ENCODE measurements at regions not wholly inside any gene's neighbourhood (a gene's known extent, or its start where the extent isn't known, plus 50 kb on each side); places are given as distances from the start of the nearest gene placed in this dataset.
"Not testable (repeated sequence)": the region's sequence is repeated elsewhere in the genome, so short reads cannot be mapped to it uniquely, and the experiment has no call there.

- Mint-ChIP-seq H3K4me1 (no peaks in the 10 kb centered on the region), H3K27ac (no peak overlapping the region), H3K27me3 (no peaks in the 10 kb centered on the region), H3K4me3 (no peak overlapping the region), H3K9me3 (ENCODE audit: insufficient read depth) (no peaks in the 10 kb centered on the region)
- H3K4me2 ChIP-seq (replicated peaks; ENCODE audit: low read depth, low read length, poor library complexity, severe bottlenecking): no peak overlapping the region
- H3K9me3 ChIP-seq (ENCODE audit: control extremely low read depth in 1 of 3, control insufficient read depth in 2 of 3, insufficient read depth in 1 of 3, low read length in 2 of 3): no peaks in the 10 kb centered on the region
- no peak overlapping the region for H3K9ac ChIP-seq (ENCODE audit: low read length)
- POLR2A ChIA-PET: no interaction called here
- ATAC-seq (ENCODE audit: low read depth): no peak
- no peak overlapping the region for H3K27ac ChIP-seq (ENCODE audit: low read length in 2 of 2)
- no peaks in the 10 kb centered on the region for H4K20me1 ChIP-seq (ENCODE audit: control insufficient read depth, insufficient read depth, low read length, poor library complexity, severe bottlenecking)
- no peaks in the 10 kb centered on the region for H3K27me3 ChIP-seq (replicated peaks in 1 of 4; ENCODE audit: control extremely low read depth in 1 of 4, control insufficient read depth in 3 of 4, insufficient read depth in 4 of 4, low read length in 3 of 4)
- intact Hi-C loops (cut with micrococcal nuclease): no loop called here
- no peak for DNase-seq
- H3K4me3 ChIP-seq (ENCODE audit: control extremely low read depth in 1 of 5, extremely low read depth in 1 of 5, insufficient read depth in 1 of 5, low read depth in 2 of 5, low read length in 4 of 5): no peak overlapping the region
- TF ChIP-seq EZH2 (IDR thresholded peaks at IDR 0.05; ENCODE audit: borderline replicate concordance, insufficient read depth, low read depth, low read length, poor library complexity, severe bottlenecking): no peak
- CTCF ChIA-PET: no interaction called here
- H3K36me3 ChIP-seq (replicated peaks in 1 of 2; ENCODE audit: control extremely low read depth in 1 of 2, control insufficient read depth in 1 of 2, extremely low read depth in 1 of 2, insufficient read depth in 2 of 2, low read length in 1 of 2): no peaks in the 10 kb centered on the region
- no peaks in the 10 kb centered on the region for H3K4me1 ChIP-seq (ENCODE audit: control insufficient read depth in 2 of 2, insufficient read depth in 2 of 2, low read length in 2 of 2)
- H3K79me2 ChIP-seq (ENCODE audit: control insufficient read depth, insufficient read depth, low read length): no peaks in the 10 kb centered on the region
- no peak overlapping the region for H2AFZ ChIP-seq (ENCODE audit: insufficient read depth, low read depth, low read length, poor library complexity, severe bottlenecking)
- WGBS (ENCODE audit: insufficient coverage): no CpG with 5 or more reads among the region's 15 CpGs
Observed at GRCh38 chr13:50171590-50172282, 156.5 kb downstream of the KCNRG start.

GRCh38 chr13:50173045-50173444 is 157.8 kb downstream of the KCNRG start:
- H3K36me3 ChIP-seq (replicated peaks in 1 of 2; ENCODE audit: control extremely low read depth in 1 of 2, control insufficient read depth in 1 of 2, extremely low read depth in 1 of 2, insufficient read depth in 2 of 2, low read length in 1 of 2); H3K4me1 Mint-ChIP-seq; H3K27ac Mint-ChIP-seq; H3K79me2 ChIP-seq (ENCODE audit: control insufficient read depth, insufficient read depth, low read length); H3K9me3 ChIP-seq (ENCODE audit: control extremely low read depth in 1 of 3, control insufficient read depth in 2 of 3, insufficient read depth in 1 of 3, low read length in 2 of 3); H3K4me3 ChIP-seq (ENCODE audit: control extremely low read depth in 1 of 5, extremely low read depth in 1 of 5, insufficient read depth in 1 of 5, low read depth in 2 of 5, low read length in 4 of 5); H3K27me3 ChIP-seq (replicated peaks in 1 of 4; ENCODE audit: control extremely low read depth in 1 of 4, control insufficient read depth in 3 of 4, insufficient read depth in 4 of 4, low read length in 3 of 4); H3K27ac ChIP-seq (ENCODE audit: low read length in 2 of 2); H3K4me3 Mint-ChIP-seq; H3K9me3 Mint-ChIP-seq (ENCODE audit: insufficient read depth); DNase-seq; CTCF ChIA-PET; H3K4me1 ChIP-seq (ENCODE audit: control insufficient read depth in 2 of 2, insufficient read depth in 2 of 2, low read length in 2 of 2); H3K27me3 Mint-ChIP-seq; intact Hi-C loops (cut with micrococcal nuclease); H4K20me1 ChIP-seq (ENCODE audit: control insufficient read depth, insufficient read depth, low read length, poor library complexity, severe bottlenecking); H3K4me2 ChIP-seq (replicated peaks; ENCODE audit: low read depth, low read length, poor library complexity, severe bottlenecking); ATAC-seq (ENCODE audit: low read depth); POLR2A ChIA-PET; H3K9ac ChIP-seq (ENCODE audit: low read length); H2AFZ ChIP-seq (ENCODE audit: insufficient read depth, low read depth, low read length, poor library complexity, severe bottlenecking): not testable (repeated sequence)
- WGBS (ENCODE audit: insufficient coverage): no CpG with 5 or more reads among the region's 2 CpGs
